ENCODE measurements at regions not wholly inside any gene's neighbourhood (a gene's known extent, or its start where the extent isn't known, plus 50 kb on each side); places are given as distances from the start of the nearest gene placed in this dataset.
"Not testable (repeated sequence)": the region's sequence is repeated elsewhere in the genome, so short reads cannot be mapped to it uniquely, and the experiment has no call there.

- H3K9me3 ChIP-seq: peaks cover 0 to 8% (median 0%) of the 10 kb centered on the region in 3 donors
- H3K4me3 ChIP-seq: no peak overlapping the region
- H3K27ac ChIP-seq: no peak overlapping the region
- ATAC-seq (no peak), DNase-seq (no peak)
- no peaks in the 10 kb centered on the region for H3K4me1 ChIP-seq
- 83 to 86% methylated on average over 2 of the region's 2 CpGs for WGBS, 2 donors
- TF ChIP-seq POLR2A (IDR thresholded peaks at IDR 0.05): no peak
- TF ChIP-seq CTCF (IDR thresholded peaks at IDR 0.05): no peak
- H3K36me3 ChIP-seq (replicated peaks in 1 of 2; ENCODE audit: insufficient read depth in 1 of 2, low read depth in 2 of 2): no peaks in the 10 kb centered on the region
- intact Hi-C loops (cut with DNase I): no loop called here
- no peaks in the 10 kb centered on the region for H3K27me3 ChIP-seq
Observed at GRCh38 chr3:74904646-74905045, 290.2 kb upstream of the CNTN3 start.

- H3K4me1 ChIP-seq; H3K36me3 ChIP-seq (replicated peaks in 1 of 2; ENCODE audit: insufficient read depth in 1 of 2, low read depth in 2 of 2); H3K27me3 ChIP-seq; H3K4me3 ChIP-seq; H3K9me3 ChIP-seq; H3K27ac ChIP-seq; ATAC-seq; intact Hi-C loops (cut with DNase I): not testable (repeated sequence)
- 72 to 86% methylated on average over 11 to 42 of the region's 45 CpGs for WGBS, 2 donors
- peak in 1 of 4 donors; percentile 16 for DNase-seq
Observed at GRCh38 chr3:74899796-74900516, 285.5 kb upstream of the CNTN3 start.

GRCh38 chr3:74897006-74897405, 282.5 kb upstream of the CNTN3 start:
- H3K27me3 ChIP-seq: no peaks in the 10 kb centered on the region
- TF ChIP-seq CTCF (IDR thresholded peaks at IDR 0.05): peak in 6 of 7 experiments; percentile 12 to 36 (median 21)
- TF ChIP-seq POLR2A (IDR thresholded peaks at IDR 0.05): no peak
- no peaks in the 10 kb centered on the region for H3K36me3 ChIP-seq (replicated peaks in 1 of 2; ENCODE audit: insufficient read depth in 1 of 2, low read depth in 2 of 2)
- intact Hi-C loops (cut with DNase I): no loop called here
- 42 to 46% methylated on average over 2 of the region's 2 CpGs for WGBS, 2 donors
- ATAC-seq: no peak
- H3K4me1 ChIP-seq: no peaks in the 10 kb centered on the region
- no peak overlapping the region for H3K4me3 ChIP-seq
- no peak overlapping the region for H3K27ac ChIP-seq
- H3K9me3 ChIP-seq: no peaks in the 10 kb centered on the region
- DNase-seq: no peak

- no peak overlapping the region for H3K27ac ChIP-seq
- no peak for DNase-seq
- H3K36me3 ChIP-seq (replicated peaks in 1 of 2; ENCODE audit: insufficient read depth in 1 of 2, low read depth in 2 of 2): no peaks in the 10 kb centered on the region
- no peak overlapping the region for H3K4me3 ChIP-seq
- 73 to 74% methylated on average over 6 of the region's 6 CpGs for WGBS, 2 donors
- TF ChIP-seq POLR2A (IDR thresholded peaks at IDR 0.05) (no peak), CTCF (IDR thresholded peaks at IDR 0.05) (no peak)
- intact Hi-C loops (cut with DNase I): no loop called here
- no peak for ATAC-seq
- H3K9me3 ChIP-seq: peaks cover 0 to 6% (median 0%) of the 10 kb centered on the region in 3 donors
- H3K4me1 ChIP-seq: no peaks in the 10 kb centered on the region
- H3K27me3 ChIP-seq: no peaks in the 10 kb centered on the region
Observed at GRCh38 chr3:74891312-74891711, 276.9 kb upstream of the CNTN3 start.

- TF ChIP-seq CTCF (IDR thresholded peaks at IDR 0.05) (peak in 6 of 7 experiments; percentile 28 to 50 (median 37)), POLR2A (IDR thresholded peaks at IDR 0.05) (no peak)
- no peaks in the 10 kb centered on the region for H3K27me3 ChIP-seq
- no peak overlapping the region for H3K27ac ChIP-seq
- no peaks in the 10 kb centered on the region for H3K4me1 ChIP-seq
- intact Hi-C loops (cut with DNase I): no loop called here
- H3K4me3 ChIP-seq: no peak overlapping the region
- 67 to 91% methylated on average over 2 of the region's 2 CpGs for WGBS, 2 donors
- DNase-seq (peak in 2 of 4 donors; percentile 19 to 27), ATAC-seq (no peak)
- H3K9me3 ChIP-seq: peaks cover 0 to 6% (median 0%) of the 10 kb centered on the region in 3 donors
- H3K36me3 ChIP-seq (replicated peaks in 1 of 2; ENCODE audit: insufficient read depth in 1 of 2, low read depth in 2 of 2): no peaks in the 10 kb centered on the region
Observed at GRCh38 chr3:74883690-74884089, 269.2 kb upstream of the CNTN3 start.

Measured in body of pancreas (tissue), 4 donors.